ENCODE measurements at regions not wholly inside any gene's neighbourhood (a gene's known extent, or its start where the extent isn't known, plus 50 kb on each side); places are given as distances from the start of the nearest gene placed in this dataset.

- TF ChIP-seq POLR2AphosphoS5 (IDR thresholded peaks at IDR 0.05) (no peak), CTCF (IDR thresholded peaks at IDR 0.05 in 8 of 11, conservative IDR thresholded peaks at IDR 0.05 in 3 of 11) (no peak), POLR2A (IDR thresholded peaks at IDR 0.05) (no peak)
- no peaks in the 10 kb centered on the region for H3K36me3 ChIP-seq
- intact Hi-C loops (cut with DNase I; ENCODE audit: low total_unique reads), result no loop called here
- no peaks in the 10 kb centered on the region for H3K9me3 ChIP-seq
- H3K4me1 ChIP-seq, result no peaks in the 10 kb centered on the region
- H3K27me3 ChIP-seq (replicated peaks in 1 of 7), result no peaks in the 10 kb centered on the region
- 79 to 93% (median 87%) methylated on average over 3 of the region's 3 CpGs for WGBS, 5 donors
- no peak overlapping the region for H3K27ac ChIP-seq
- no peak overlapping the region for H3K4me3 ChIP-seq
- no peak for DNase-seq
Observed at GRCh38 chr7:85328456-85328998, 141.7 kb upstream of the SEMA3D start.

- intact Hi-C loops (cut with DNase I; ENCODE audit: low total_unique reads), result no loop called here
- 67 to 83% (median 75%) methylated on average over 4 of the region's 4 CpGs for WGBS, 5 donors
- Histone ChIP-seq H3K4me1 (no peaks in the 10 kb centered on the region), H3K4me3 (no peak overlapping the region), H3K36me3 (no peaks in the 10 kb centered on the region), H3K9me3 (no peaks in the 10 kb centered on the region), H3K27ac (no peak overlapping the region), H3K27me3 (replicated peaks in 1 of 7) (no peaks in the 10 kb centered on the region)
- no peak for TF ChIP-seq POLR2A (IDR thresholded peaks at IDR 0.05)
- TF ChIP-seq CTCF (IDR thresholded peaks at IDR 0.05 in 8 of 11, conservative IDR thresholded peaks at IDR 0.05 in 3 of 11), result no peak
- no peak for TF ChIP-seq POLR2AphosphoS5 (IDR thresholded peaks at IDR 0.05)
- DNase-seq, result no peak
Observed at GRCh38 chr7:85324145-85324799, 137.4 kb upstream of the SEMA3D start.

DNA sequence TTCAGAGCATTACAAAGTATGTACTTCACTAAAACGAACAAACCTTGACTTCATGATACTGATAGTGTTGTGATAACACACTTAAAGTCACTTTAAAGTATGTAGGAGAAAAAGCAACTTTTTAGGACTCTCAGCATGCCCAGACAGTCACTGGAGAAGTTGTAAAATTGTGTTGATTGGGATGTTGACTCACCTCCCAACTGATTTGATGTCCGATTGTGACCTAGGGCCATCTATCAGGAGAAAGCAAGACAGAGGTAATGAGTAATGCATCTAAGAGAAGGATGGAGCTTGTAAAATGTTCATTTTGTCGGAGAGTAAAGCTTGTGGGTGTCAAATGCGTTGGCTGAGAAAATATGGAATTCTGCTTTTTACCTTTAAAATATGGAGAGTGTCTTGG, 135.4 kb upstream of the SEMA3D start:
- 79 to 93% (median 87%) methylated on average over 4 of the region's 4 CpGs for WGBS, 5 donors
- Histone ChIP-seq H3K4me1 (no peaks in the 10 kb centered on the region), H3K27me3 (replicated peaks in 1 of 7) (no peaks in the 10 kb centered on the region), H3K4me3 (no peak overlapping the region), H3K27ac (no peak overlapping the region), H3K9me3 (no peaks in the 10 kb centered on the region), H3K36me3 (no peaks in the 10 kb centered on the region)
- TF ChIP-seq POLR2AphosphoS5 (IDR thresholded peaks at IDR 0.05) (no peak), POLR2A (IDR thresholded peaks at IDR 0.05) (no peak), CTCF (IDR thresholded peaks at IDR 0.05 in 8 of 11, conservative IDR thresholded peaks at IDR 0.05 in 3 of 11) (no peak)
- intact Hi-C loops (cut with DNase I; ENCODE audit: low total_unique reads), result no loop called here
- DNase-seq, result no peak

DNA sequence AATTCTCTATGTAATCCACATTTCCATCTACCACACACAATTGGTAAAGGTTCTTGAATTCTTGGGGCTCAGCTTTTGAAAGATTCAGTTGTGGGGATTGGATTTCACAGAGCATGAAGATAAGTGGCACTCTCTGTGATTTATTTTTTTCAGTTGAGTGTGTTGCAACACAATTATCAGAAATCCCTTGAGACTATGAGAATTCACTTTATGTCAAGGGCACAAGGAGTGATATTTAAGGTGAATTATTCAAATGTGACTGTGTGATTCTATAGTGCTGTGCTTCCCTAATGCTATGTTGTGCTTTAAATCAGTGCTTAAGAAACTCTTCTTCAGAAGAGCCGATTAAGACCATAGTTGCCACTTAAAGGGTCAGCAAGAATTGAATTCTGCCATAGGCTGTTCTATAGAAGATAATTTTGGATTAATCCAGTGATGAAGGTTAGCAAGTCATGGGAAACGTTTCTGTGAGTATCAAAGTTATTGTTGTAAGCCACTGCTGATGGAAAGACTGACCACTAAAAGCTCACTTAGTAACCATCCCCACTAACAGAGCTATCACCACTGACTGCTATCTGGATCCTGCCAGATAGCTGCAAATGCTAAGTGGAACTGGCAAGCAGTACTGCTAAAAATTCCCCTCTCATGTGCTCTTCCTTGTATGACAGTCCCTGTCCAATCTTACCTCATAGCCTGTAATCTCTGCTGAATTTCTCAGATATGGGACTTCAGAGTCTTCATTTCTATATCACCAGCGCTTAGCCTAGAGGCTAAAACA, 134.0 kb upstream of the SEMA3D start:
- no peaks in the 10 kb centered on the region for H3K9me3 ChIP-seq
- no peaks in the 10 kb centered on the region for H3K4me1 ChIP-seq
- H3K36me3 ChIP-seq, result no peaks in the 10 kb centered on the region
- intact Hi-C loops (cut with DNase I; ENCODE audit: low total_unique reads), result no loop called here
- H3K4me3 ChIP-seq, result no peak overlapping the region
- TF ChIP-seq POLR2A (IDR thresholded peaks at IDR 0.05) (no peak), POLR2AphosphoS5 (IDR thresholded peaks at IDR 0.05) (no peak), CTCF (IDR thresholded peaks at IDR 0.05 in 8 of 11, conservative IDR thresholded peaks at IDR 0.05 in 3 of 11) (no peak)
- H3K27ac ChIP-seq, result no peak overlapping the region
- no peaks in the 10 kb centered on the region for H3K27me3 ChIP-seq (replicated peaks in 1 of 7)
- no peak for DNase-seq
- WGBS, 5 donors, result 55 to 77% (median 63%) methylated on average over 3 of the region's 3 CpGs

Data from spleen (tissue), 11 donors.